Mesodermal cell (in vitro differentiated cells): ENCODE measurements at regions not wholly inside any gene's neighbourhood (a gene's known extent, or its start where the extent isn't known, plus 50 kb on each side); places are given as distances from the start of the nearest gene placed in this dataset.

Experiments
- H3K27ac ChIP-seq: 2 replicates; pipeline ENCODE4 v1.7.0; 2013; ENCODE audit warnings: mild to moderate bottlenecking, low read depth, low read length, moderate library complexity; ENCODE audit not compliant: severe bottlenecking
- H3K36me3 ChIP-seq: 2 replicates; pipeline ENCODE4 v1.7.1; 2013; ENCODE audit warnings: mild to moderate bottlenecking, low read length, moderate library complexity; ENCODE audit not compliant: control insufficient read depth, insufficient read depth
- H3K4me1 ChIP-seq: one replicate; pipeline ENCODE4 v1.7.1; 2013; ENCODE audit warnings: mild to moderate bottlenecking, low read length; ENCODE audit not compliant: insufficient read depth, control insufficient read depth, poor library complexity, severe bottlenecking
- H3K4me3 ChIP-seq: 2 replicates; pipeline ENCODE4 v1.7.0; 2013; ENCODE audit warnings: low read length, control low read depth, mild to moderate bottlenecking; ENCODE audit not compliant: insufficient read depth, poor library complexity, severe bottlenecking; ENCODE audit errors: extremely low read depth
- H3K9me3 ChIP-seq: 2 replicates; pipeline ENCODE4 v1.7.1; 2013; ENCODE audit warnings: mild to moderate bottlenecking, low read length, moderate library complexity; ENCODE audit not compliant: control insufficient read depth
- WGBS, 2 experiments: methylation state at CpG; one replicate each; pipeline ENCODE4 v1.1.5; 2013; ENCODE audit warnings: missing lambda C conversion rate in 2 of 2; ENCODE audit not compliant: insufficient coverage in 2 of 2; 5-methylcytosine and 5-hydroxymethylcytosine counted together

DNA sequence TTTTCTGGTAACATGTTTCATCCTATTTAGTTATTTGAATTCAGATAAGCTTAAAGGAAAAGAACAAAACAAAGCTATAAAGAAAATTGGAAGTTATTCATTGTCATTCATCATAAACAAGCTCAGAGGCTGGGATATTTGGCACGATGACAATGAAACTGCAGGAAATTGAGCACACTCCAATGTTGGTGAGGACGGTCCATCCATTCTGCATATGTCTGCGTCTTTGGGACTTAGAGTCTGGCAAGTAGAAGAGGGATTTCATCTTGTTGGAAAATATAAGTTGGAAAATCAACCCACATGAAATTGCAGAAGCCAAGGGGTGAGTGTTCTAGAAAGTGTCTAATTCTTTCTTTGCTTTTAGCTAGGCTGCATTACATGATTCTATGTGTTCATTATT lies 78.4 kb downstream of the HDGFL1 start:
- Histone ChIP-seq H3K36me3 (no peaks in the 10 kb centered on the region), H3K27ac (no peak overlapping the region), H3K4me3 (no peak overlapping the region), H3K4me1 (no peaks in the 10 kb centered on the region), H3K9me3 (no peaks in the 10 kb centered on the region)
- WGBS, 2 experiments, result 78 to 91% methylated on average over 2 to 3 of the region's 3 CpGs

DNA sequence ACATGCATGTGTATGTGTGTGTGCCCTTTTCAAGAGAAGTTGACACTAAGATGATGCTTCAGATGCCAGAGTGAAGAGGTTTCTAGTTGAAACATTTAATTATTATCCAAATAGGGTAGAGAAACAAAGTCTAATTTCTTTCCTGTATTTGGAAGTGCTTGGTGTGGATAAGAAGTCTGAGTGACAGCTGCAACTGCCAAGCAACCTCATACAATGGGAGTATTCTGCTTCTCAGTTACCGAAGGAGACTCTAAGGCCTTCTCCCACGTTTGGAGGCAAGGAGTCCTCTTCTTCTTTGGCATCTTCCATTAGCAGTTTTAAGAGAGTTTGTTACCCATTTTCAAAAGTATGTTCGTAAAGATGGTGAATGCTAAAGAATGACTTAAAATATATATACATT lies 82.4 kb downstream of the HDGFL1 start:
- no CpG with 5 or more reads among the region's 3 CpGs for WGBS, 2 experiments
- H3K4me1 ChIP-seq, result no peaks in the 10 kb centered on the region
- H3K4me3 ChIP-seq, result no peak overlapping the region
- no peaks in the 10 kb centered on the region for H3K9me3 ChIP-seq
- no peak overlapping the region for H3K27ac ChIP-seq
- no peaks in the 10 kb centered on the region for H3K36me3 ChIP-seq

- H3K27ac ChIP-seq, result no peak overlapping the region
- WGBS, 2 experiments, result 79 to 85% methylated on average over 4 of the region's 7 CpGs
- H3K9me3 ChIP-seq, result no peaks in the 10 kb centered on the region
- H3K36me3 ChIP-seq, result no peaks in the 10 kb centered on the region
- no peaks in the 10 kb centered on the region for H3K4me1 ChIP-seq
- H3K4me3 ChIP-seq, result no peak overlapping the region
Observed at GRCh38 chr6:22653980-22654610, 84.7 kb downstream of the HDGFL1 start.

- Histone ChIP-seq H3K4me1 (no peaks in the 10 kb centered on the region), H3K27ac (no peak overlapping the region), H3K36me3 (no peaks in the 10 kb centered on the region), H3K9me3 (no peaks in the 10 kb centered on the region), H3K4me3 (no peak overlapping the region)
- no CpG with 5 or more reads among the region's 3 CpGs for WGBS, 2 experiments
Observed at GRCh38 chr6:22656706-22657351, 87.5 kb downstream of the HDGFL1 start.

- no peak overlapping the region for H3K27ac ChIP-seq
- H3K9me3 ChIP-seq, result no peaks in the 10 kb centered on the region
- H3K4me1 ChIP-seq, result no peaks in the 10 kb centered on the region
- no peaks in the 10 kb centered on the region for H3K36me3 ChIP-seq
- 64 to 78% methylated on average over 1 of the region's 1 CpG for WGBS, 2 experiments
- no peak overlapping the region for H3K4me3 ChIP-seq
Observed at GRCh38 chr6:22657352-22657980, 88.1 kb downstream of the HDGFL1 start.

GRCh38 chr6:22658183-22658582 lies 88.8 kb downstream of the HDGFL1 start:
- H3K4me1 ChIP-seq, result no peaks in the 10 kb centered on the region
- 67 to 86% methylated on average over 1 of the region's 2 CpGs for WGBS, 2 experiments
- H3K9me3 ChIP-seq, result no peaks in the 10 kb centered on the region
- no peak overlapping the region for H3K27ac ChIP-seq
- no peak overlapping the region for H3K4me3 ChIP-seq
- H3K36me3 ChIP-seq, result no peaks in the 10 kb centered on the region

DNA sequence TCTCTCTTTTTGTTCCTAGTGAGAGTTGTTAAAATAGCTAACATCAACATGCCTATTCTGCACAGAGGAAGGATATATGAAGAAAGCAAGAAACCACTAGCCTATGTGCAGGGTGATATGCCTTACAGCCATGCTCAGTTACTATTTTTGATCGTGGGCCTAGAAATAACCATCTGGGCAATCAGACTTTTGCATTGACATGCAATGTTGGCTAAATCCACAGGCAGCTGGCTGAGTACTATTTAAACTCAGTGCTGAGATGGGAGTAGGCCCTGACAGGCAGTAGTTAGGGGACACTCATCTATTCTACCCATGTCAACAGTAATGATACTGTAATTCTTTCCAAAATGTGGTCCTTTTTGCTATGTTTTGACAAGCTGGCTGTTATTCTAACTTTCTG lies 89.6 kb downstream of the HDGFL1 start:
- Histone ChIP-seq H3K27ac (no peak overlapping the region), H3K9me3 (no peaks in the 10 kb centered on the region), H3K36me3 (no peaks in the 10 kb centered on the region), H3K4me3 (no peak overlapping the region), H3K4me1 (no peaks in the 10 kb centered on the region)
- 60 to 86% methylated on average over 1 of the region's 1 CpG for WGBS, 2 experiments

DNA sequence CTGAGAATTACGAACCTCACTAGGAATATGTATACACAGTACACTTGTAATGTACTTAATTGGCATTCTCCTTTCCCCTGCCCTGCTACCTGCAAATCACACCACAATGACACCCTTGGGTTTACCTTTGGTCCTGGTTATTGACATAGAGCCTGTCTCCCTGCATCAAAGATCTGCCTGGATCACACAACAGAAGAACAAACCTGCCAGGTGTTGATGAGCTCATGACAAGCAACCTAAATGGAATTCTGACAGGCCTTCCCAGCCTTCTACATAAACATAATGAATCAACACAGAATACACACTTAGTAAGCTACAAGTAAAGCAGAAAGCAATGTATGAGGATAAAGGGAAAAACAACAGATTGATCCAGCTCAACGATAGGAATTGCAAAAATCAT lies 95.6 kb downstream of the HDGFL1 start:
- Histone ChIP-seq H3K9me3 (no peaks in the 10 kb centered on the region), H3K27ac (no peak overlapping the region), H3K36me3 (no peaks in the 10 kb centered on the region), H3K4me3 (no peak overlapping the region), H3K4me1 (no peaks in the 10 kb centered on the region)
- 80% methylated on average over 1 of the region's 2 CpGs; no CpG with 5 or more reads in 1 of the 2 experiments for WGBS, 2 experiments

DNA sequence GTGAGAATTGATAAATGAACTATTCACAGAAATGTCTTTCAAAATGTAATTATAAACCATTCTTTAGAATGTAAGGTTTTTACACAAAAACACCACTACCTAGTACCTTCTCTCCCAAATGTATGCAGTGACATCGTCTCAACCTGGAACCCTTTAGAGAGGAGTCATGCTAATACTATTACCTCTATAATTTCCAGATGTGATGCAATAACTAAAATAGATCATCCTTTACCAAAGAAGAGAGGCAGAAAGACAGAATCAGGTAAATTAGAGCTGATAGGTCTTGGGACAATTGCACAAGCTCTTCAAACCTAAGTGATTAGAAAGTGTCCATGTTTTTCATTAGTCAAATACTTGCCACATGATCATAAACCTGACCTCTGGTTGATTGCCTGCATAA lies 96.7 kb downstream of the HDGFL1 start:
- Histone ChIP-seq H3K9me3 (no peaks in the 10 kb centered on the region), H3K36me3 (no peaks in the 10 kb centered on the region), H3K4me1 (no peaks in the 10 kb centered on the region), H3K4me3 (no peak overlapping the region), H3K27ac (no peak overlapping the region)
- 100% methylated on average over 1 of the region's 1 CpG; no CpG with 5 or more reads in 1 of the 2 experiments for WGBS, 2 experiments

- Histone ChIP-seq H3K9me3 (no peaks in the 10 kb centered on the region), H3K36me3 (no peaks in the 10 kb centered on the region), H3K4me3 (no peak overlapping the region), H3K27ac (no peak overlapping the region), H3K4me1 (no peaks in the 10 kb centered on the region)
- WGBS, 2 experiments, result no CpG with 5 or more reads among the region's 2 CpGs
Observed at GRCh38 chr6:22666586-22666985, 97.2 kb downstream of the HDGFL1 start.

DNA sequence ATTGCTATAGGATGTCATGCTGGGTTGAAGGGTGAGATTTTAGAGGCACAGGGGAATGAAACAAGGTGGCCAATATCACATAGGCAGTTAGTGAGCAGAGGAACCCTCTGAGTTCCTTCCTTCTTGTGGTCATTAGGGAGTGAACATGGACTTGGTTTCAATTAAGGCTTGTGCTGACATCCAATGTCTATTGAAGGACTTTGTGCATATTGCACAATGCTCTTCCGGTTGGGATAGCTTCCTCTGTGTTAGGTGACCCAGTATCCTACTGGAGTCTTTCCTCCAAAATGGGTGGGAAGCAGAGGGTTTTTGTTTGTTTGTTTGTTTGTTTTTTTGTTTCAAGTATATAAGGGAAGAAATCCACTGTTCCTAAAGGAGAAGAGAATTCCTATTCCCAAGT lies 98.5 kb downstream of the HDGFL1 start:
- Histone ChIP-seq H3K27ac (no peak overlapping the region), H3K9me3 (no peaks in the 10 kb centered on the region), H3K36me3 (no peaks in the 10 kb centered on the region), H3K4me1 (no peaks in the 10 kb centered on the region), H3K4me3 (no peak overlapping the region)
- WGBS, 2 experiments, result 83 to 100% methylated on average over 1 of the region's 1 CpG
